CD4-positive, alpha-beta T cell (primary cell): ENCODE measurements at regions not wholly inside any gene's neighbourhood (a gene's known extent, or its start where the extent isn't known, plus 50 kb on each side); places are given as distances from the start of the nearest gene placed in this dataset.

Experiments used
- ATAC-seq: fragments of 200-7000 bp; cut with Tn5 transposase; one replicate; pipeline ENCODE4 v1.10.0; 2022; ENCODE audit warnings: mild to moderate bottlenecking; ENCODE audit not compliant: poor library complexity
- CTCF ChIA-PET: fragments of 350-600 bp; sonication (Branson Sonifier 250); formaldehyde crosslinking; loops from one replicate; lab custom pipeline; 2021; ENCODE audit warnings: antibody characterized with exemption, inconsistent platforms; lab: Charles Lee
- POLR2A ChIA-PET: fragments of 350-600 bp; sonication (Branson Sonifier 250); formaldehyde crosslinking; loops from one replicate; lab custom pipeline; 2021; ENCODE audit warnings: antibody characterized with exemption, inconsistent platforms; lab: Charles Lee
- DNase-seq, 14 experiments: peaks; one replicate each; pipeline ENCODE4 v3.0.0-alpha.2; 2013 to 2020; ENCODE audit warnings: mixed read lengths in 2 of 14
- H3K27ac ChIP-seq, 2 donors: one replicate each; pipeline versions ENCODE4 v1.5.1 to v1.7.0; 2013; ENCODE audit warnings: low read length in 2 of 2, low read depth in 1 of 2, mild to moderate bottlenecking in 1 of 2
- H3K27me3 ChIP-seq, 2 experiments: 1 replicate in 1 of 2; 2 replicates in 1 of 2; pipeline versions ENCODE4 v1.6.1 to v1.7.0; 2013; ENCODE audit warnings: low read length in 2 of 2, control low read depth in 1 of 2, mild to moderate bottlenecking in 1 of 2, moderate library complexity in 1 of 2; ENCODE audit not compliant: insufficient read depth in 2 of 2, control insufficient read depth in 1 of 2
- H3K36me3 ChIP-seq: one replicate; pipeline ENCODE4 v1.6.1; 2013; ENCODE audit warnings: low read length, control low read depth; ENCODE audit not compliant: insufficient read depth
- H3K4me1 ChIP-seq: one replicate; pipeline ENCODE4 v1.6.1; 2013; ENCODE audit warnings: low read length, control low read depth; ENCODE audit not compliant: insufficient read depth
- H3K4me3 ChIP-seq: one replicate; pipeline ENCODE4 v1.5.1; 2013; ENCODE audit warnings: mild to moderate bottlenecking, low read length, moderate library complexity
- H3K9me3 ChIP-seq, 2 experiments: 1 replicate in 1 of 2; 2 replicates in 1 of 2; pipeline versions ENCODE4 v1.6.1 to v1.7.0; 2013; ENCODE audit warnings: low read length in 2 of 2, mild to moderate bottlenecking in 2 of 2, control low read depth in 1 of 2, moderate library complexity in 1 of 2; ENCODE audit not compliant: control insufficient read depth in 1 of 2, insufficient read depth in 1 of 2
- H3K27ac Mint-ChIP-seq: one replicate; pipeline ENCODE4 v1.8.0; 2020; ENCODE audit warnings: mixed read lengths
- H3K27me3 Mint-ChIP-seq: one replicate; pipeline ENCODE4 v1.8.0; 2021; ENCODE audit warnings: mixed read lengths
- H3K36me3 Mint-ChIP-seq: one replicate; pipeline ENCODE4 v1.8.0; 2021; ENCODE audit warnings: low read depth, mixed read lengths
- H3K4me1 Mint-ChIP-seq: one replicate; pipeline ENCODE4 v1.8.0; 2021; ENCODE audit warnings: low read depth, mixed read lengths
- H3K4me3 Mint-ChIP-seq: one replicate; pipeline ENCODE4 v1.8.0; 2020; ENCODE audit warnings: mild to moderate bottlenecking, mixed read lengths
- H3K9me3 Mint-ChIP-seq: one replicate; pipeline ENCODE4 v1.8.0; 2020; ENCODE audit warnings: mixed read lengths
- CTCF ChIP-seq: fragments of 200-600 bp; IDR thresholded peaks from one replicate; pipeline ENCODE4 v1.8.0; 2022; ENCODE audit warnings: antibody characterized with exemption, mild to moderate bottlenecking
- intact Hi-C, 2 experiments: fragments of 100-400 bp; cut with DNase I in 1 of 2; cut with micrococcal nuclease in 1 of 2; formaldehyde crosslinking; loops; one replicate each; pipeline versions ENCODE4 v1.15.1 to v1.9.0; 2023 to 2025; cut with DNase I, micrococcal nuclease

GRCh38 chr4:136769717-136770116 is 762.6 kb downstream of the PCDH18 start:
- CTCF ChIA-PET: no interaction called here

GRCh38 chr4:136768925-136769275 is 763.4 kb downstream of the PCDH18 start:
- intact Hi-C loops: no loop called here
- H3K36me3 Mint-ChIP-seq: no peaks in the 10 kb centered on the region
- H3K4me1 Mint-ChIP-seq: no peaks in the 10 kb centered on the region
- Histone ChIP-seq H3K27me3 (no peaks in the 10 kb centered on the region), H3K9me3 (no peaks in the 10 kb centered on the region), H3K27ac (no peak overlapping the region), H3K36me3 (no peaks in the 10 kb centered on the region), H3K4me1 (no peaks in the 10 kb centered on the region), H3K4me3 (no peak overlapping the region)
- no peak overlapping the region for H3K27ac Mint-ChIP-seq
- no peaks in the 10 kb centered on the region for H3K27me3 Mint-ChIP-seq
- CTCF ChIA-PET: no interaction called here
- DNase-seq (no peak), ATAC-seq (no peak)
- POLR2A ChIA-PET: no interaction called here
- H3K9me3 Mint-ChIP-seq: peaks cover 4% of the 10 kb centered on the region
- no peak for TF ChIP-seq CTCF
- no peak overlapping the region for H3K4me3 Mint-ChIP-seq

More at GRCh38 chr4:136769717-136770116, 762.6 kb downstream of the PCDH18 start:
- no peak overlapping the region for H3K27ac Mint-ChIP-seq
- H3K27ac ChIP-seq: no peak overlapping the region
- no peaks in the 10 kb centered on the region for H3K4me1 Mint-ChIP-seq
- DNase-seq (no peak), ATAC-seq (no peak)
- no peaks in the 10 kb centered on the region for H3K27me3 Mint-ChIP-seq
- H3K4me1 ChIP-seq: no peaks in the 10 kb centered on the region
- POLR2A ChIA-PET: no interaction called here
- H3K9me3 Mint-ChIP-seq: peaks cover 4% of the 10 kb centered on the region
- no peak overlapping the region for H3K4me3 Mint-ChIP-seq
- H3K36me3 Mint-ChIP-seq: no peaks in the 10 kb centered on the region
- intact Hi-C loops: no loop called here
- no peaks in the 10 kb centered on the region for H3K27me3 ChIP-seq
- H3K9me3 ChIP-seq: no peaks in the 10 kb centered on the region
- H3K36me3 ChIP-seq: no peaks in the 10 kb centered on the region
- no peak overlapping the region for H3K4me3 ChIP-seq
- TF ChIP-seq CTCF: no peak

GRCh38 chr4:136768213-136768924 is 763.9 kb downstream of the PCDH18 start:
- Mint-ChIP-seq H3K9me3 (peaks cover 4% of the 10 kb centered on the region), H3K4me1 (no peaks in the 10 kb centered on the region), H3K36me3 (no peaks in the 10 kb centered on the region), H3K27me3 (no peaks in the 10 kb centered on the region), H3K4me3 (no peak overlapping the region), H3K27ac (no peak overlapping the region)
- H3K9me3 ChIP-seq: no peaks in the 10 kb centered on the region
- CTCF ChIA-PET: no interaction called here
- H3K36me3 ChIP-seq: no peaks in the 10 kb centered on the region
- POLR2A ChIA-PET: no interaction called here
- H3K27me3 ChIP-seq: no peaks in the 10 kb centered on the region
- no peaks in the 10 kb centered on the region for H3K4me1 ChIP-seq
- H3K4me3 ChIP-seq: no peak overlapping the region
- intact Hi-C loops: no loop called here
- TF ChIP-seq CTCF: no peak
- DNase-seq: no peak
- ATAC-seq: no peak
- no peak overlapping the region for H3K27ac ChIP-seq
